GM18517 (cell line): ENCODE measurements at regions not wholly inside any gene's neighbourhood (a gene's known extent, or its start where the extent isn't known, plus 50 kb on each side); places are given as distances from the start of the nearest gene placed in this dataset.
"Not testable (repeated sequence)": the region's sequence is repeated elsewhere in the genome, so short reads cannot be mapped to it uniquely, and the experiment has no call there.

ENCODE experiments used
- ATAC-seq: cut with Tn5 transposase; IDR thresholded peaks from one replicate; pipeline ENCODE4 v1.9.1; 2021; ENCODE audit warnings: mild to moderate bottlenecking, moderate library complexity; ENCODE audit not compliant: unreplicated experiment

GRCh38 chr11:82396639-82397038 is 337.0 kb downstream of the FAM181B start:
- ATAC-seq: not testable (repeated sequence)

- no peak for ATAC-seq
Observed at GRCh38 chr11:82384308-82384707, 349.4 kb downstream of the FAM181B start.

GRCh38 chr11:82373781-82374542 is 359.7 kb downstream of the FAM181B start:
- no peak for ATAC-seq

- no peak for ATAC-seq
Observed at GRCh38 chr11:82365351-82365750, 368.3 kb downstream of the FAM181B start.

GRCh38 chr11:82356316-82356715 is 377.3 kb downstream of the FAM181B start:
- no peak for ATAC-seq

- no peak for ATAC-seq
Observed at GRCh38 chr11:82355313-82355823, 378.3 kb downstream of the FAM181B start.

- no peak for ATAC-seq
Observed at GRCh38 chr11:82326853-82327252, 406.8 kb downstream of the FAM181B start.

GRCh38 chr11:82321206-82321605 is 412.5 kb downstream of the FAM181B start:
- no peak for ATAC-seq

GRCh38 chr11:82315093-82315492 is 418.6 kb downstream of the FAM181B start:
- no peak for ATAC-seq

- no peak for ATAC-seq
Observed at GRCh38 chr11:82308979-82309378, 424.7 kb downstream of the FAM181B start.

- ATAC-seq: no peak
Observed at GRCh38 chr11:82305123-82305522, 428.5 kb downstream of the FAM181B start.

GRCh38 chr11:82303671-82304070 is 430.0 kb downstream of the FAM181B start:
- ATAC-seq: no peak

GRCh38 chr11:82288471-82288870 is 445.2 kb downstream of the FAM181B start:
- no peak for ATAC-seq

- no peak for ATAC-seq
Observed at GRCh38 chr11:82270870-82271269, 462.8 kb downstream of the FAM181B start.

- no peak for ATAC-seq
Observed at GRCh38 chr11:82268627-82269026, 465.0 kb downstream of the FAM181B start.

- ATAC-seq: no peak
Observed at GRCh38 chr11:82267186-82267585, 466.5 kb downstream of the FAM181B start.

GRCh38 chr11:82261367-82261766 is 472.3 kb downstream of the FAM181B start:
- no peak for ATAC-seq

- ATAC-seq: no peak
Observed at GRCh38 chr11:82250047-82250446, 483.6 kb downstream of the FAM181B start.

- no peak for ATAC-seq
Observed at GRCh38 chr11:82246926-82247325, 486.7 kb downstream of the FAM181B start.

GRCh38 chr11:82239498-82239897 is 494.2 kb downstream of the FAM181B start:
- no peak for ATAC-seq

- ATAC-seq: no peak
Observed at GRCh38 chr11:82234256-82234655, 499.4 kb downstream of the FAM181B start.

GRCh38 chr11:82233201-82233600 is 500.5 kb downstream of the FAM181B start:
- ATAC-seq: no peak

GRCh38 chr11:82229341-82229740 is 504.3 kb downstream of the FAM181B start:
- peak; percentile 64 for ATAC-seq
